ENCODE measurements at regions not wholly inside any gene's neighbourhood (a gene's known extent, or its start where the extent isn't known, plus 50 kb on each side); places are given as distances from the start of the nearest gene placed in this dataset.
A peak's percentile ranks its signal among the peaks of the same experiment; 100 is the strongest.

DNA sequence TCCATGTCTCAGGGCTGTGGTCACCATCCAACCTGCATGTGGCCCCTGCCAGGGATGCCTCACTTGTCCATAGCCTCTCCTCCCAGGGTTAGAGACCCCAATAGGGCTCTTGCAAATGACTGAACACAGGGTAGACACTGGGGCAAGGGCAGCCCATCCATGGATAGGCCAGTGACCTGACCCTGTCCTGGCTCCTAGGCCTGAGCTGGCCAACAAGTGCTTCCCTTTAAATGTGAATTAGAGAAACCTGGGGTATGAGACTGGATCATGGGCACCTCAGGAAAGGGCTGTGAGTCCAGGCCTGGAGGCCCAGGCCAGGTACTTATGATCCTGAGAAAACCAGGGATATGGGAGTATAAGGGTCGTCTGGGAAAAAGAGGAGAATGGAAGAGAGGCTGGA, 64.5 kb downstream of the COPS8 start:
- Mint-ChIP-seq H3K9me3 (peaks cover 22% of the 10 kb centered on the region), H3K4me3 (no peak overlapping the region), H3K27me3 (ENCODE audit: low read depth) (no peaks in the 10 kb centered on the region), H3K36me3 (ENCODE audit: low read depth) (no peaks in the 10 kb centered on the region), H3K27ac (no peak overlapping the region), H3K4me1 (ENCODE audit: low read depth) (peaks cover 10% of the 10 kb centered on the region)
- DNase-seq (ENCODE audit: low spot score) = no peak

DNA sequence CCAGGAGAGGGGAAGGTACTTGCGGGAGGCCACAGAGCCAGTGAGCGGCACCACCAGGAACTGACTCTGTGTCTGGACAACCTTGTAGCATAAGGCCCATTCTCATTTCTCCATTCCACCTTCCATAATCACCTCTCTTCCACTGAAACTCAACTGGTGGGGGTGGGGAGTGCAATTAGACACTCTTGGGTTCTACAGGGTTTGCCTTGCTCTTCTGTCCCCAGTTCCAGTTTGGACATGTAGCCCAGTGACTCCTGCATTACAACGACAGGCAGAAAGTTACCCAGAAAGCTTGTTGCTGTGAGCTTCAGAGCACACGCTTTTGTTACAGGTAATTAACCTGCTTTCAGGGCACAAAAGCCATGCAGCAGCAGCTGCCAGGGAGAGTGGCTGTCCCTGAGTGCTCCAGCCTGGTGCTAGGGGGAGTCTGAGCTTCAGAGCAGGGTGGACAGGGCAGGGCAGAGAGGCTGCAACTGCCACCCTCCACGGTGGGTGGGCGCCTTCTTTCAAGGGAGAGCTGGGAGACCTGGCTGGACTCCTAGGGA, 65.2 kb downstream of the COPS8 start:
- Mint-ChIP-seq H3K27me3 (ENCODE audit: low read depth) (no peaks in the 10 kb centered on the region), H3K4me1 (ENCODE audit: low read depth) (peaks cover 10% of the 10 kb centered on the region), H3K4me3 (no peak overlapping the region), H3K27ac (no peak overlapping the region), H3K36me3 (ENCODE audit: low read depth) (no peaks in the 10 kb centered on the region), H3K9me3 (peaks cover 21% of the 10 kb centered on the region)
- no peak for DNase-seq (ENCODE audit: low spot score)

DNA sequence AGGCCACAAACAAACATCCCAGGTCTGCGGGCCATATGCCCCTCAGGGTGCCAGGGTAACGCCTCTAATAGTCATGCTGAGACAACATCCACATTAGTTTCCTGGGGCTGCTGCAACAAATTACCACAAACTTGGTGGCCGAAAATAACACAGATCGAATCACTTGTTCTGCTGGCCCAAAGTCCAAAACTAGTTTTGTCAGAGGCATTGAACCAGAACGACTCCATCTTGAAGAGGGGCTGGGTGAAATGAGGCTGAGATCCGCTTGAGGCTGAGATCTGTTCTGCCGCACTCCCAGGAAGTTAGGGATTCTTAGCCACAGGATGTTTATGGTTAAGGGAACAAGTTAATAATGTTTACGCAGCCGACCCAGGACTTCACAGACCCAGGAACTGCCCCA, 66.7 kb downstream of the COPS8 start:
- Mint-ChIP-seq H3K27me3 (ENCODE audit: low read depth) (no peaks in the 10 kb centered on the region), H3K27ac (no peak overlapping the region), H3K9me3 (peaks cover 8% of the 10 kb centered on the region), H3K36me3 (ENCODE audit: low read depth) (no peaks in the 10 kb centered on the region), H3K4me3 (no peak overlapping the region), H3K4me1 (ENCODE audit: low read depth) (peaks cover 11% of the 10 kb centered on the region)
- DNase-seq (ENCODE audit: low spot score) = no peak

DNA sequence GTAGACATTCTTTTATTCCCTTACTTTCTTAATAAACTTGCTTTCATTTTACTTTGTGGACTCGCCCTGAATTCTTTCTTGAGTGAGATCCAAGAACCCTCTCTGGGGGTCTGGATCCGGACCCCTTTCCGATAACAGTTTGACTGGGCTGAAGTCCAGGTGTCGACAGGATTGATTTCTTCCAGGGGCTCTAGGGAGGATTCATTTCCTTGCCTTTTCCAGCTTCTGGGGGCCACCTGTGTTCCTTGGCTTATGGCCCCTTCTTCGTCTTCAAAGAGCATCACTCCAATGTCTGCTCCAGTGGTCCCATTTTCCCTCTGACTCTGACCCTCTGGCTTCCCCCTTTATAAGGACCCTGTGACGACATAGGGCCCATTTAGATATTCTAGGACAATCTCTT, 67.5 kb downstream of the COPS8 start:
- H3K4me3 Mint-ChIP-seq = no peak overlapping the region
- H3K36me3 Mint-ChIP-seq (ENCODE audit: low read depth) = no peaks in the 10 kb centered on the region
- H3K4me1 Mint-ChIP-seq (ENCODE audit: low read depth) = peaks cover 11% of the 10 kb centered on the region
- H3K27ac Mint-ChIP-seq = no peak overlapping the region
- H3K27me3 Mint-ChIP-seq (ENCODE audit: low read depth) = no peaks in the 10 kb centered on the region
- DNase-seq (ENCODE audit: low spot score) = no peak
- peaks cover 2% of the 10 kb centered on the region for H3K9me3 Mint-ChIP-seq

DNA sequence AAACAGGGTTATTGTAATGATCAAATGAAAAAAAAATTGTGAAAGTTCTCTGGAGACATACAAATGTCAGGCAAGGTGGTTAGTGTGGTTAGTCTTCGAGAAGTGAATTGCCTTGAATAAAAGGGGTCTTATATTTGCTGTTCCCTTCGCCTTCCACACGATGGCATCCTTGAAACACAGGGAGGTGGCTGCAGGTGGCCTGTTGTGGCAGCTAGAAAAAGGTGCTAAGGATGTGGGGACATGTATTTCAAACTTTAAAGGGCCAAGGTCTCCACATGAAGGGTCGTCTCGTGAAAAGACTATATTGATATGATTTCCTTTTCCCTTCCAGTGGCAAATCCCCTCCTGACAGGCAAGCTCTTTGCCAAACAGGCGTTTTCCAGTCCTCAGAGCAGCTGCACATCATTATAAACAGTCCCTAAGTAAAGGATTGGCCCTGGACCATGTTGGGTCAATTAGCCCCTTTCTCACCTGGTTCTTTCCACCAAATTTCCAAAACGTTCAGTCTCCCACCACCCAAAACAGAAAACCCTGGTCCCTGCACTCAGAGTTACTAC, 68.5 kb downstream of the COPS8 start:
- Mint-ChIP-seq H3K4me1 (ENCODE audit: low read depth) (peaks cover 12% of the 10 kb centered on the region), H3K27ac (no peak overlapping the region), H3K36me3 (ENCODE audit: low read depth) (no peaks in the 10 kb centered on the region), H3K4me3 (no peak overlapping the region), H3K27me3 (ENCODE audit: low read depth) (no peaks in the 10 kb centered on the region), H3K9me3 (no peaks in the 10 kb centered on the region)
- peak; percentile 59 for DNase-seq (ENCODE audit: low spot score)

DNA sequence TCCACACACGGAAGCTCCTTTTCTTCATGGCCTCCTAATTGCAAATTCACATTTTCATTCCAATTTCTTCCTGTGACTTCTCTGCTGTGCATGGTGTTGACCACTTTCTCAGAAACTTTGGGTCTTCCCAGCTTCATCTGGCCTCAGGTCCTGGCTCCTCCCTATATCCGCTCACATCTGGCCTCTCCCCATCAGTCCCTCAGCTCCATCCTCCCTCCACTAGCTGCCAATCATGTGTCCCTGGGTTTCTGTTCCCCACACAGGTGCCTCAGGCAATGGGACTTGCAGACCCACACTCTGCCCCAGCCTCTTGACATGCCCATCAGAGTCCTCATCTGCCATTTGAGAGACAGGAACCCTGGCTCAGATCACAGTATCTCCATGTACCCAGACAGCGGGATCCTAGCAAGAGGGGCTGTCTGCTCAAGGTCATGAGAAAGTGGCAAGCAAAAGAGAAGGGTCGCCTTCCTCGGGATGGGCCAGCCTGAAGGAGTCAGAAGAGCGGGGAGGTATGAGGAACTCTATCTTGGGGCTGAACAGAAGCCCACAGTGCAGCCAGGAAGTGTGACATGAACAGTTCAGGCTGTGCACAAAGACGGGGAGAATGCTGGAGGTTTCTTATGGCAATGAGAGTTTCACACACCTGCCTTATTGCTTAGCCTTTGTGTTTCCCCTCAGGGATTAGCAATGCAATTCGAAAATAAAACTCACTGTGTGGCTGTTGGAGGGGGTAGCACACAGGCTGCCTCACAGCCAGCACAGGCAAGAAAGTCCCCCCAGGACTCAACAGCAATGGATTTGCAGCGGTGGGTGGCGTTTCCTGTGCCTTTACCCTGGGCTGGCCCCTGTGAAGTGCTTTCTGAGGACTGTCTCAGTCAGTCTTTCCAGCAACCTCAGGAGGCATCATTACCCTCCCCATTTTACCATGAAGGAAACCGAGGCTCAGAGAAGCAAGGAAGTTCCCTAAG, 69.5 kb downstream of the COPS8 start:
- DNase-seq (ENCODE audit: low spot score) = peak; percentile 52
- H3K4me3 Mint-ChIP-seq = no peak overlapping the region
- H3K36me3 Mint-ChIP-seq (ENCODE audit: low read depth) = no peaks in the 10 kb centered on the region
- no peaks in the 10 kb centered on the region for H3K27me3 Mint-ChIP-seq (ENCODE audit: low read depth)
- no peaks in the 10 kb centered on the region for H3K9me3 Mint-ChIP-seq
- H3K27ac Mint-ChIP-seq = no peak overlapping the region
- peaks cover 14% of the 10 kb centered on the region for H3K4me1 Mint-ChIP-seq (ENCODE audit: low read depth)

DNA sequence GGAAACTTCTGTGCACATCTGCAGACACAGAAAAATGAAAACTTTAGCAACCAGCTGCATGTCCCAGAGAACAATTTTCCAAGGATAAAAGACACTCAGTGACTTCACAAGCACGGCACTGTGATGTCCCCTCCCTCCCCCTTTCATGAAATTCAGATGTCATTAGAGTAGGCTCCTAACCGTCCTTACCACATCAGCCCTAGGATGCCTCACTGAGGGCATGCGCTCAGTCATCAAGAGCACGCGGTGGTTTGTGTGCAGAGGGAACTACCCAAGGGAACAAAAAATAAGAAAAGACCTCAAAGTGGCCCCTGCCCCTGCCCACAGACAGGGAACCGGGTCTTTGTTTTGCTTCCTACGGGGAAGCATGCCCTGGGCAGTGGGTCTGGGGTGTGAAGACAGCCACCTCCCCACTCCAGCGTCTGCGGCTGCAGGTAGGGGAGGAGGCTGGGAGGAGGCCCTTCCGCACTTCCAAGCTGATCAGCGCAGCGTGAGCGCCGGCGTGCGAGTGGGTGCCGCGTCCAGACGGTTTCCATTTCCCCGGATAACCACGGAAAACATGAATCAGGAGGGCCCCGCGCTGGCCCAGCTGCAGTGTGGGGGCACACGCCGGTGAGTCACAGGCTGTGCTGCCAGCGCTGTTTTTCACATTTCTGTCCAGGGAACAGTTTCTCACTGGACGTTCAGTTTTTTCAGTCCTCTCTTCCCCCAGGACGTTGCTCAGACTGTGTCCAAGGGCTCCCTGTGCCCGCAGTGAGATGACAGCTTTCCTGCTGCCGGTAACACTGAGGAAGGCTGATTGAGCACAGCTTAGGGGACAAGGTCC, 70.6 kb downstream of the COPS8 start:
- H3K4me1 Mint-ChIP-seq (ENCODE audit: low read depth) = peaks cover 14% of the 10 kb centered on the region
- H3K9me3 Mint-ChIP-seq = no peaks in the 10 kb centered on the region
- no peak overlapping the region for H3K27ac Mint-ChIP-seq
- no peaks in the 10 kb centered on the region for H3K27me3 Mint-ChIP-seq (ENCODE audit: low read depth)
- peak; percentile 70 for DNase-seq (ENCODE audit: low spot score)
- no peaks in the 10 kb centered on the region for H3K36me3 Mint-ChIP-seq (ENCODE audit: low read depth)
- H3K4me3 Mint-ChIP-seq = peak overlapping the region; percentile 13

DNA sequence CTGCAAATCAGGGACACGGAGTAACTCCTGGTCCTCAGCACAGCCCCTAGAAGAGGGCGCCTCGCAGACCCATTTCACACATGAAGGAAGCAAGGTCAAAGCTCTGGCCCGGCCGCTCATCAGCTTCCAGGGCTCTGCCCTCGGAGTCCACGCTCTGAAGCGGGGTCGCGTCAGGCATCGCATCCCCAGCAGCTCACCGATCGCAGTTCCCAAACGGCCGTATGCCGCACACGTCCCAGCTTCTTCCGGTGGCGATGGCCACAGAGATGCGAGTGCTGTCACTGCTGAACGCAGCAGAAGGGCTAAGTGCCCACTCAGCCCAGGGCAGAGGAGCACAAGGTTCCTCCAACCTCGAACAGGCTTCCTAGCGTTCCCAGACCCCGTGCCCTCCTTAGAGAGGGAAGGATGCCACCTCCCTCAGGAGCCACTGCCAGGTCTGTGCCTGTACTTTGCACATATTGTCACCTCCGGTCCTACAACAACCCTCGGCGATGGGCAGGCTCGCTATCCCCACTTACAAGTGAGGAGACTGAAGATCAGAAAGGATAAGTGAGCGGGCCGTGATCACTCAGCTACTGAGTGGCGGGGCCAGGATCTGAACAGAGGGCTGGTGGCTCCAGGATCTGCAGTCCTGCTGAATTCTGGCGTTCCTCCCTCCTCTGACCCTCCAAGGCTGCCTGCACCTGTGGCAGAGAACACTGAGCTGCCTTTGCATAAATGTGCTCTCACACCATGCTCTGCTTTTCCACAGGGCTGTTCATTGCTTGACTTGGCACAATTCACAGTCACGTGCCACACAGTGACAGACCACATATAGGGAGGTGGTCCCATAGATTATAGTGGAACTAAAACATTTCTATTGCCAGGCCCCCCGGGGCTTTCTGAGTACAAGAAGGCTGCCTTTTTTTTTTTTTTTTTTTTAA, 71.4 kb downstream of the COPS8 start:
- no peaks in the 10 kb centered on the region for H3K9me3 Mint-ChIP-seq
- no peak overlapping the region for H3K4me3 Mint-ChIP-seq
- no peaks in the 10 kb centered on the region for H3K36me3 Mint-ChIP-seq (ENCODE audit: low read depth)
- no peaks in the 10 kb centered on the region for H3K27me3 Mint-ChIP-seq (ENCODE audit: low read depth)
- DNase-seq (ENCODE audit: low spot score) = no peak
- H3K4me1 Mint-ChIP-seq (ENCODE audit: low read depth) = peaks cover 14% of the 10 kb centered on the region
- no peak overlapping the region for H3K27ac Mint-ChIP-seq

DNA sequence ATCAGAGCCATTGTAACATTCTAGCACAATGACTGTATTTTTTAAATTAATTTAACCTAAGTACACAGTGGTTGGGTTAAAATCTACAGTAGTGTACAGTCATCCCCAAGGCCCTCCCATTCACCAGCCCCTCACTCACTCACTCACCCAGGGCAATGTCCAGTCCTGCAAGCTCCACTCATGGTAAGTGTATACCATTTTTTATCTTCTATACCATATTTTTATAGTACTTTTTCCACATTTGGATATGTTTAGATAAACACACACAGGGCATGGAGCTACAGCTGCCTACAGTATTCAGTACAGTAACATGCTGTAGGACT, 72.1 kb downstream of the COPS8 start:
- H3K36me3 Mint-ChIP-seq (ENCODE audit: low read depth) = no peaks in the 10 kb centered on the region
- no peaks in the 10 kb centered on the region for H3K9me3 Mint-ChIP-seq
- H3K27ac Mint-ChIP-seq = no peak overlapping the region
- no peak overlapping the region for H3K4me3 Mint-ChIP-seq
- H3K27me3 Mint-ChIP-seq (ENCODE audit: low read depth) = no peaks in the 10 kb centered on the region
- peaks cover 14% of the 10 kb centered on the region for H3K4me1 Mint-ChIP-seq (ENCODE audit: low read depth)
- no peak for DNase-seq (ENCODE audit: low spot score)

DNA sequence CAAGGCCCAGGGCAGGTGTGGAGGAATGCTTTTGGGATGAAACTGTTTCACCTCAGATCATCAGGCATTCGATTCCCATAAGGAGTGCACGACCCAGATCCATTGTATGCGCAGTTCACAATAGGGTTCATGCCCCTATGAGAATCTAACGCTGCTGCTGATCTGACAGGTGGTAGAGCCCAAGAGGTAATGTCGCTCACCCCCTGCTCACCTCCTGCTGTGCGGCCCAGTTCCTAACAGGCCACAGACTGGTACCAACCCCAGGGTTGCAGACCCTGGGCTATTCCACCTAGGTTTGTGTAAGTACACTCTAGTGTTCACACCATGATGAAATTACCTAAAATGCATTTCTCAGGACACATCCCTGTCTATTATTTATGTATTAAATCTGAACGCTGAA, 72.5 kb downstream of the COPS8 start:
- no peaks in the 10 kb centered on the region for H3K36me3 Mint-ChIP-seq (ENCODE audit: low read depth)
- H3K27ac Mint-ChIP-seq = no peak overlapping the region
- H3K4me1 Mint-ChIP-seq (ENCODE audit: low read depth) = peaks cover 14% of the 10 kb centered on the region
- DNase-seq (ENCODE audit: low spot score) = no peak
- H3K4me3 Mint-ChIP-seq = no peak overlapping the region
- no peaks in the 10 kb centered on the region for H3K9me3 Mint-ChIP-seq
- H3K27me3 Mint-ChIP-seq (ENCODE audit: low read depth) = no peaks in the 10 kb centered on the region

DNA sequence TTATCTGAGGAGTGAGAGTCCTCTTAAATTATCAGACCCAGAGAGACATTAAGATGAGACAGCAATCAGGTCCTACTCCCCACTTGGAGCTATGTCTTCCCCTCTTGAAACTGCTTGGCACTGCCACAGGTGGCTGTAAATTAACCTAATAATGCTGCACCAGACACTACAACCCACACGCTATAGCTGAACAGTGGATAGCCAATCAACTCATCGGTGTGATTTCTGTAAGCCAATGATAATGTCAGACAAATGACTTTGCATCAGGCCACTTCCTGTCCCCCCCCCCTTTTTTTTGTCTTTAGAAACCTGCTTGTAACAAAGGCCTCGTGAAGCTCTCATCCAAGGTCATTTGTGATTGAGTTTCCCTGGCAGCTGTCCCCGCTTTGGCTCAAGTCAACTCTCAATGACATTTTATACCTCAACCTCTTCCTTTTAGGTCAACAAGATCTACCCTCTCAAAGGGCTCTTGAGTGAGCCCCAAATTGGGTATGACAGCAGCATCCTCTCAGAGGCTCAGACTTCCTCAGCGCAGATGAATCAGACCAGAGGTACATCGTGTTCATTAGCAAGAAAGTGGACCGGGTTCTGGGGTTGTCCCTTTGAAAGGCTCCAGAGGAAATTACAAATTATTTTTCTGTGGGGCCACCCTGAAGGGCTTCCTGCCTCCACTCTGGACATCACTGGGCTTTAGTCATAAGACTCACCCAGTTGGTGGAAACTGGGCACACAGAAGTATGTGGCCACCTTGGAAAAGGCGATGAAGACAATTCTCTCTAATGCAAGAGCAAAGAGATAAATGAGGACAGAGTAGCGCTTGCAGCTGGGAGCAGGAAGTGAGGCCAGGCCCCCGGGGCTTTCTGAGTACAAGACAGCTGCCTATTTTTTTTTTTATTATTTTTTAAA, 73.6 kb downstream of the COPS8 start:
- no peaks in the 10 kb centered on the region for H3K36me3 Mint-ChIP-seq (ENCODE audit: low read depth)
- no peak for DNase-seq (ENCODE audit: low spot score)
- H3K4me1 Mint-ChIP-seq (ENCODE audit: low read depth) = peaks cover 12% of the 10 kb centered on the region
- H3K4me3 Mint-ChIP-seq = no peak overlapping the region
- no peak overlapping the region for H3K27ac Mint-ChIP-seq
- no peaks in the 10 kb centered on the region for H3K9me3 Mint-ChIP-seq
- no peaks in the 10 kb centered on the region for H3K27me3 Mint-ChIP-seq (ENCODE audit: low read depth)

DNA sequence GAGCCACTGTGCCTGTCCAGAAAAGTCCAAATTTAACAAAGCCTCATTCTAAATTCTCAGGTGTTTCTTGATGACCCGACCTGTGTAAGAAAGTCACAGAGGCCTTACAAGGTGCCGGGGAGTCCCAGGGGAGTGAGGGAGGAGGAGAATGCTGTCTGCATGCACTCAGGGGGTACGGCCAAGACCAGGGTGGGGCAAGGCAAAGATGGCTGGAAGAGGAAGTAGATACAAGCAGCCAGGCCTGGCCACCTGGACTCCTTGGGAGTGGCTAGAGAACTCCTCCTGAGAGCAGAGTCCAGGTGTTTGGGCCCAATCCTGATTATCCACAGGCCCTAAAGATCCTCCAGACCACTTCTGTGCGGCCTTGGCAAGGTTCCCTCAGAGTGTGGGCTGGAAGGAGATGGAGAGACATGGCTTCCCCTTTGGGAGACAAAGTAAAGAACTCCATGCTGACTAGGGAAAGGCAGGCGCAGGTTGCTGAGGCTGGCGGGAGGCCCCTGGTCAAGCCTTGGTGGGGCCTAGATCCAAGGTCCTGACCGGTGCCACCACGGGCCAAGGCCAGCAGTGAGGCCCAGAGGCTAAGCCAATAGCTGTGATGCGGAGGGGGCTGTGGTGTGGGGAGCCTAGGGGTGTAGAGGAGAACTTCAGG, 74.7 kb downstream of the COPS8 start:
- Mint-ChIP-seq H3K36me3 (ENCODE audit: low read depth) (no peaks in the 10 kb centered on the region), H3K27ac (no peak overlapping the region), H3K4me3 (no peak overlapping the region), H3K27me3 (ENCODE audit: low read depth) (peaks cover 3% of the 10 kb centered on the region), H3K9me3 (no peaks in the 10 kb centered on the region), H3K4me1 (ENCODE audit: low read depth) (peaks cover 6% of the 10 kb centered on the region)
- no peak for DNase-seq (ENCODE audit: low spot score)

Data from T-helper 2 cell treated with Interferon-gamma antibody and Interleukin-4, amounts not matched to agents 5 μg/mL and 100 μg/mL, for 36 hours (primary cell).